Superior temporal gyrus (tissue), 1 donor: ENCODE measurements at regions not wholly inside any gene's neighbourhood (a gene's known extent, or its start where the extent isn't known, plus 50 kb on each side); places are given as distances from the start of the nearest gene placed in this dataset.

Experiments
- DNase-seq: peaks from one replicate; pipeline ENCODE4 v3.0.0-alpha.2; 2016; ENCODE audit errors: extremely low spot score

GRCh38 chr6:100268326-100268725 lies 196.4 kb downstream of the SIM1 start:
- DNase-seq = no peak

- DNase-seq = no peak
Observed at GRCh38 chr6:100267721-100268123, 197.0 kb downstream of the SIM1 start.

- no peak for DNase-seq
Observed at GRCh38 chr6:100266494-100267401, 198.0 kb downstream of the SIM1 start.

DNA sequence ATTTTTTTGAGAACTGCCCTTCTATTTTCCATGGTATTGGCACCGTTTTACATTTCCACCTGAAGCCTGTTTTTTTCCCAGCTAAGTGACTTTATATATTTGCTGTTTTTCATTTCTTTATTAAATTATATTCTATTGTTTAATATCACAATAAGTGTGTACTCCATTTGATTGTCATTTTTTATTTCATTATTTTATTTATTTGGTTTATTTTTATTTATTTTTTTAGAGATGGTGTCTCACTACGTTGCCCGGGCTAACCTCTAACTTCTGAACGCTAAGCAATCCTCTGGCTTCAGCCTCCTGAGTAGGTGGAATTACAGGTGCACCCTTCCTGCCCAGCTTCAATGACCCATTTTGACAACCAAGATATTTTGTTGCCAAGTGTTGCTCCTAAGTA lies 202.6 kb downstream of the SIM1 start:
- no peak for DNase-seq

- DNase-seq = no peak
Observed at GRCh38 chr6:100261486-100261885, 203.2 kb downstream of the SIM1 start.

GRCh38 chr6:100260584-100260983 lies 204.1 kb downstream of the SIM1 start:
- no peak for DNase-seq

DNA sequence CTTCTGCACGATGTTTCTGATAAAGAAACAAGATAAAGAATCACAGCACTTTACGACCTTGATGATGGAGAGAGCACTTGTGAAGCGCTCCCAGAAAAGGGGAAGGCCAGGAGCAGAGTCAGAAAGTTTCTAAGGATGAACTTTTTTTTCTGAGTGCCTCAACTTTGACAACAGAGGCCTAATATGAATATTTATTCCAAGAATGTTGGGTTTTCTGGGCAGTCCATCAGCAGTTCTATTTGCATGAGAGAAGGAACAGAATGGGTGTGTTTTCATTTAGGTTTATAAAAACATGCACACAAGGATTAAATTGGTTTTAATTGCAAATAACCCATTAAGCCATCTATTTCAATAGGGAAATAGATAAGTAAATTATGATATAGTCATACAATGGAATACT lies 204.9 kb downstream of the SIM1 start:
- DNase-seq = no peak

- no peak for DNase-seq
Observed at GRCh38 chr6:100258752-100259151, 206.0 kb downstream of the SIM1 start.

GRCh38 chr6:100257793-100258395 lies 206.8 kb downstream of the SIM1 start:
- DNase-seq = peak; percentile 20

DNA sequence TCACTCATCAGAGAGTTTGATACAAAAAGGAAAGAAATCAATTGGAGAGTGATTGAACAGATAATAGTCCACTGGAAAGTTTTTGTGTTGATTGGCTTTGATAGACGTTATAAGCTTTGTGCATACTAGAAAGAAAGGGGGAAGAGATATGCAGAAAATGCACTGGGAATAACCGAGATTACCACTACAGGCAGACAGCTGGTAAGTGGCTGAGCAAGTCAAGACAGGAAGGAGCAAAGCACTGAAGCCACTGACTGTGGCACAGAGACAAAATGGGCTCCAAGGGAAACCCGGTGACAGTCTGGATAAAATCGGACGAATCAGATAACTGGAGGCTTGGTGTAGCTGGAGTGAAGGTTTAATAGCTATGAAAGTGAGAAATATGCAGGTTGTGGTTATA lies 209.0 kb downstream of the SIM1 start:
- no peak for DNase-seq

GRCh38 chr6:100247123-100247522 lies 217.6 kb downstream of the SIM1 start:
- no peak for DNase-seq

- DNase-seq = no peak
Observed at GRCh38 chr6:100246206-100246605, 218.5 kb downstream of the SIM1 start.

- DNase-seq = no peak
Observed at GRCh38 chr6:100240798-100241197, 223.9 kb downstream of the SIM1 start.

DNA sequence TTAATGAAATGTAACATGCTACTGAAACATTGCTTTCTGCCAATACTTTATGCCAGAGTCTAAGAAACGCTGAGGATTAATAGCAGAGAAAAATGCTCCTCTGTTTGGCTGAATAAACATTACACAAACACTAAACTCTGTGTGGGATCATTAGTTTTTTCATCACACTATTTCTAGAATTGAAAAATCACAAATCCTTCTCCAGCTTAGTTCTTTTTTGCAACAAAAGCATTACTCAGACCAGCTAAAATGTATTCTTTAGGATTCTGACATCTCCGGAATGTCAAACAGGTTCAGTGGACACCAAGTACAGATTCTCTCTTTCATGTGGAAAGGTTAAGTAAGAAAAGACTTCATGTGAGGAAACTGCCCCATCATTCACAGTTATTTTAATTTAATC lies 226.9 kb downstream of the SIM1 start:
- DNase-seq = no peak

DNA sequence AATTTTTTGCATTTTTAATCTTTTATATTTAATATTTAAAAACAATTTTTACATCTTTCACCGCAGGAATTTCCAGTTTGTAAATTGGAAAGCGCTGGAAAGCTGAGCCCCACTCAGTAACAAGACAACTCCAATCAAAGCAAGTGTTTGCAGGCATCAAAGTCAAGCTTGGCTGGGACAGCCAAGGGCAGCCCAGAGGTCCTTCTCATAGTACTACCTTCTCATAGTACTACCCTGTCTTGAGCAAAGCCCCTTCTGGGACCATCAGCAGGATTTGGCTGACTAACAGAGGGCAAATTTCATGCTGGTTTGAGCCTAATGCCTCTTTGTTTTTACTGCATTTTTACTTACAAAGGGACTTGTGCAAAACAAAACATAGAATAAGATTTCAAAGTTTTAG lies 228.3 kb downstream of the SIM1 start:
- no peak for DNase-seq

GRCh38 chr6:100235631-100236030 lies 229.1 kb downstream of the SIM1 start:
- no peak for DNase-seq

DNA sequence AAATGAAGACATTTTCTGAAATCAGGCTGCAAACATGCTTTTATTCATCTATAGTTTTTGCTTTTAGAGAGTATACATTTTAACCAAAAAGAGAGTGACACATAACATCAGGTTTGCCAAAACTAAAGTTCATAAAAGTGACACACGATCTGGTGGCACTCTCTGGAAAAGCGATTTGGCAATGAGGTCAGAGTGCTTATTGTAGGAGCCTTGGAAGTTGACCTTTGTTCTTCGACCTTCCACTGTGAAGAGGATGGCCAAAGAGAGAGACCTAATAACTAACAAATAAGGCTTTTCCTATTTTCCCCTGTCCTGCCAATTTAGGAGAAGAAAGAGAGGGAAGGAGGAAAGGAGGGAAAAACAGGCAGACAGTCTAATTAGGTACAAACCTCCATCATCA lies 230.1 kb downstream of the SIM1 start:
- DNase-seq = no peak

GRCh38 chr6:100232781-100233573 lies 231.7 kb downstream of the SIM1 start:
- no peak for DNase-seq

GRCh38 chr6:100230953-100231316 lies 233.8 kb downstream of the SIM1 start:
- DNase-seq = no peak

- DNase-seq = no peak
Observed at GRCh38 chr6:100230115-100230952, 234.4 kb downstream of the SIM1 start.

GRCh38 chr6:100229512-100229911 lies 235.2 kb downstream of the SIM1 start:
- DNase-seq = no peak
